ENCODE measurements at regions not wholly inside any gene's neighbourhood (a gene's known extent, or its start where the extent isn't known, plus 50 kb on each side); places are given as distances from the start of the nearest gene placed in this dataset.

DNA sequence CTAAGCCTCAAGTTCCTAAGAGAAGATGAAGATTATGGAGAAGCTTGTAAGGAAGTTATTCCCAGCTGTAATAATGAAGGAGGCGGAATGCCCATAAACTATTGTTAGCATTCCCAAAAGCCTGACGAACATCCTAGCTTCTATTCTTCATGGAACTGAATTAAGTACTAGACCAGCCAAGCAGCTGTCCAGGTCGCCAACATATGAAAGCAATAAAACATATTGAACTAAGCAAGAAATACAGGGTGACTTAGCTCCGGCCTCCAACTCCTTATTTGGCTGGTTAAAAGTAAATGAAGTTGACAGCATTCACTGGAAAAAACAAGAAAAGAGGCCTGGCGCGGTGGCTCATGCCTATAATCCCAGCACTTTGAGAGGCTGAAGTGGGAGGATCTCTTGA lies 174.0 kb upstream of the TPM1 start:
- TF ChIP-seq, protein P1, sequence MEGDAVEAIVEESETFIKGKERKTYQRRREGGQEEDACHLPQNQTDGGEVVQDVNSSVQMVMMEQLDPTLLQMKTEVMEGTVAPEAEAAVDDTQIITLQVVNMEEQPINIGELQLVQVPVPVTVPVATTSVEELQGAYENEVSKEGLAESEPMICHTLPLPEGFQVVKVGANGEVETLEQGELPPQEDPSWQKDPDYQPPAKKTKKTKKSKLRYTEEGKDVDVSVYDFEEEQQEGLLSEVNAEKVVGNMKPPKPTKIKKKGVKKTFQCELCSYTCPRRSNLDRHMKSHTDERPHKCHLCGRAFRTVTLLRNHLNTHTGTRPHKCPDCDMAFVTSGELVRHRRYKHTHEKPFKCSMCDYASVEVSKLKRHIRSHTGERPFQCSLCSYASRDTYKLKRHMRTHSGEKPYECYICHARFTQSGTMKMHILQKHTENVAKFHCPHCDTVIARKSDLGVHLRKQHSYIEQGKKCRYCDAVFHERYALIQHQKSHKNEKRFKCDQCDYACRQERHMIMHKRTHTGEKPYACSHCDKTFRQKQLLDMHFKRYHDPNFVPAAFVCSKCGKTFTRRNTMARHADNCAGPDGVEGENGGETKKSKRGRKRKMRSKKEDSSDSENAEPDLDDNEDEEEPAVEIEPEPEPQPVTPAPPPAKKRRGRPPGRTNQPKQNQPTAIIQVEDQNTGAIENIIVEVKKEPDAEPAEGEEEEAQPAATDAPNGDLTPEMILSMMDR (IDR thresholded peaks at IDR 0.05; ENCODE audit: insufficient read depth, low read depth, low read length): no peak
- TF ChIP-seq EZH2 (IDR thresholded peaks at IDR 0.05; ENCODE audit: insufficient read depth, low read length): no peak
